K562 (cell line): ENCODE measurements at regions not wholly inside any gene's neighbourhood (a gene's known extent, or its start where the extent isn't known, plus 50 kb on each side); places are given as distances from the start of the nearest gene placed in this dataset.

Experiments used
- ARNT ChIP-seq, 2 experiments: fragments of 450-650 bp; IDR thresholded peaks; 2 replicates each; pipeline ENCODE4 v1.6.1; 2016; ENCODE audit warnings: mild to moderate bottlenecking in 1 of 2
- GABPB2 ChIP-seq: fragments of 250-450 bp; sonication (Bioruptor Pico); conservative IDR thresholded peaks from 2 replicates; pipeline ENCODE4 v1.5.1; 2021; ENCODE audit warnings: mild to moderate bottlenecking
- HMG20B ChIP-seq: fragments of 250-450 bp; sonication (Bioruptor Pico); IDR thresholded peaks from 2 replicates; pipeline ENCODE4 v1.5.0; 2021; ENCODE audit warnings: mild to moderate bottlenecking
- THAP7 ChIP-seq: fragments of 250-450 bp; sonication (Bioruptor Pico); IDR thresholded peaks from 2 replicates; pipeline ENCODE4 v1.5.0; 2021
- UBTF ChIP-seq, 2 experiments: IDR thresholded peaks; 2 replicates each; pipeline ENCODE4 v1.6.1; 2012; ENCODE audit warnings: improper control_type of control experiment in 2 of 2, low read depth in 2 of 2, low read length in 2 of 2, borderline replicate concordance in 1 of 2
- USF1 ChIP-seq: sonication (generic); formaldehyde crosslinking; IDR thresholded peaks from 2 replicates; pipeline ENCODE4 v1.9.0; 2022; ENCODE audit warnings: mild to moderate bottlenecking, missing genetic modification reagents
- ZNF586 ChIP-seq: fragments of 450-650 bp; formaldehyde crosslinking; conservative IDR thresholded peaks from 2 replicates; pipeline ENCODE4 v1.4.0; 2020; ENCODE audit warnings: mild to moderate bottlenecking, moderate library complexity

- TF ChIP-seq GABPB2 (CRISPR knock-in tag) (no peak), THAP7 (no peak), UBTF (IDR thresholded peaks at IDR 0.05; ENCODE audit: borderline replicate concordance in 1 of 2, low read depth in 2 of 2, low read length in 2 of 2) (no peak), ARNT (IDR thresholded peaks at IDR 0.05) (no peak), USF1 (no peak), HMG20B (CRISPR knock-in tag) (no peak), ZNF586 (no peak)
Observed at GRCh38 chr6:170175644-170176135, 115.2 kb downstream of the DLL1 start (continued).
